CD14-positive monocyte (primary cell): ENCODE measurements at regions not wholly inside any gene's neighbourhood (a gene's known extent, or its start where the extent isn't known, plus 50 kb on each side); places are given as distances from the start of the nearest gene placed in this dataset.
"Not testable (repeated sequence)": the region's sequence is repeated elsewhere in the genome, so short reads cannot be mapped to it uniquely, and the experiment has no call there.

ENCODE experiments used
- DNase-seq, 3 donors: peaks; one replicate each; pipeline ENCODE4 v3.0.0-alpha.2; 2011 to 2022
- H2AFZ ChIP-seq: 2 replicates; pipeline ENCODE4 v1.6.0; 2012; ENCODE audit warnings: mild to moderate bottlenecking, low read depth, low read length, inconsistent platforms; ENCODE audit not compliant: insufficient read depth, poor library complexity, severe bottlenecking
- H3K27ac ChIP-seq, 2 donors: 1 replicate in 1 of 2; 2 replicates in 1 of 2; pipeline ENCODE4 v1.5.1; 2012 to 2013; ENCODE audit warnings: low read length in 2 of 2, control low read depth in 1 of 2, inconsistent platforms in 1 of 2, low read depth in 1 of 2, mild to moderate bottlenecking in 1 of 2
- H3K27me3 ChIP-seq, 2 donors: one replicate each; pipeline versions ENCODE4 v1.6.0 to v1.6.1; 2011 to 2013; ENCODE audit warnings: low read length in 2 of 2; ENCODE audit not compliant: control insufficient read depth in 2 of 2, insufficient read depth in 2 of 2
- H3K36me3 ChIP-seq, 2 donors: replicated peaks in 1 of 2; 1 replicate in 1 of 2; 2 replicates in 1 of 2; pipeline versions ENCODE4 v1.5.1 to v1.6.1; 2012 to 2013; ENCODE audit warnings: low read length in 2 of 2, control low read depth in 1 of 2, inconsistent platforms in 1 of 2, mild to moderate bottlenecking in 1 of 2; ENCODE audit not compliant: insufficient read depth in 2 of 2, control insufficient read depth in 1 of 2
- H3K4me1 ChIP-seq, 2 donors: 1 replicate in 1 of 2; 2 replicates in 1 of 2; pipeline versions ENCODE4 v1.5.1 to v1.6.1; 2012 to 2013; ENCODE audit warnings: low read length in 2 of 2, control low read depth in 1 of 2, inconsistent platforms in 1 of 2, mild to moderate bottlenecking in 1 of 2, moderate library complexity in 1 of 2; ENCODE audit not compliant: insufficient read depth in 2 of 2, control insufficient read depth in 1 of 2
- H3K4me2 ChIP-seq: replicated peaks from 2 replicates; pipeline ENCODE3; 2012; ENCODE audit warnings: low read length, moderate library complexity, mild to moderate bottlenecking; ENCODE audit not compliant: poor library complexity, severe bottlenecking; ENCODE audit errors: extremely low read depth
- H3K4me3 ChIP-seq, 3 experiments: fragments of 200-600 bp in 1 of 3; sonication (generic) in 1 of 3; replicated peaks in 1 of 3; 1 replicate in 2 of 3; 2 replicates in 1 of 3; pipeline ENCODE4 v1.5.1; 2011 to 2013; ENCODE audit warnings: low read length in 3 of 3, mild to moderate bottlenecking in 3 of 3, control low read depth in 2 of 3, low read depth in 2 of 3, inconsistent platforms in 1 of 3, moderate library complexity in 1 of 3
- H3K79me2 ChIP-seq: 2 replicates; pipeline ENCODE4 v1.6.0; 2012; ENCODE audit warnings: mild to moderate bottlenecking, control low read depth, inconsistent platforms, low read length, moderate library complexity; ENCODE audit not compliant: insufficient read depth
- H3K9ac ChIP-seq: 2 replicates; pipeline ENCODE4 v1.6.0; 2017; ENCODE audit warnings: low read length, mild to moderate bottlenecking; ENCODE audit not compliant: insufficient read depth, poor library complexity, severe bottlenecking
- H3K9me3 ChIP-seq, 2 donors: replicated peaks in 1 of 2; 1 replicate in 1 of 2; 2 replicates in 1 of 2; pipeline versions ENCODE4 v1.5.1 to v1.6.1; 2012 to 2013; ENCODE audit warnings: low read length in 2 of 2, control low read depth in 1 of 2; ENCODE audit not compliant: control insufficient read depth in 1 of 2, insufficient read depth in 1 of 2
- H4K20me1 ChIP-seq: 2 replicates; pipeline ENCODE4 v1.6.0; 2012; ENCODE audit warnings: mild to moderate bottlenecking, low read length, control low read depth, moderate library complexity; ENCODE audit not compliant: insufficient read depth
- H3K27ac Mint-ChIP-seq, 7 donors: one replicate each; pipeline ENCODE4 v1.8.0; 2020; ENCODE audit warnings: mild to moderate bottlenecking in 7 of 7, mixed read lengths in 7 of 7, moderate library complexity in 6 of 7, inconsistent platforms in 2 of 7
- H3K27me3 Mint-ChIP-seq, 3 donors: one replicate each; pipeline ENCODE4 v1.8.0; 2021 to 2022; ENCODE audit warnings: low read depth in 3 of 3, mild to moderate bottlenecking in 3 of 3, mixed read lengths in 3 of 3, moderate library complexity in 3 of 3, inconsistent platforms in 1 of 3
- H3K36me3 Mint-ChIP-seq, 2 donors: one replicate each; pipeline ENCODE4 v1.8.0; 2020; ENCODE audit warnings: mixed read lengths in 2 of 2, inconsistent platforms in 1 of 2, mild to moderate bottlenecking in 1 of 2
- H3K4me1 Mint-ChIP-seq: one replicate; pipeline ENCODE4 v1.8.0; 2020; ENCODE audit warnings: mild to moderate bottlenecking, mixed read lengths
- H3K4me3 Mint-ChIP-seq, 2 donors: one replicate each; pipeline ENCODE4 v1.8.0; 2020; ENCODE audit warnings: mild to moderate bottlenecking in 2 of 2, mixed read lengths in 2 of 2, moderate library complexity in 1 of 2
- H3K9me3 Mint-ChIP-seq, 7 donors: one replicate each; pipeline ENCODE4 v1.8.0; 2020 to 2022; ENCODE audit warnings: mixed read lengths in 7 of 7, mild to moderate bottlenecking in 6 of 7, moderate library complexity in 6 of 7, inconsistent platforms in 2 of 7
- CTCF ChIP-seq: fragments of 200-600 bp; IDR thresholded peaks from one replicate; pipeline ENCODE4 v1.8.0; 2022; ENCODE audit warnings: antibody characterized with exemption, mild to moderate bottlenecking
- WGBS: methylation state at CpG from one replicate; pipeline ENCODE4 v1.1.5; 2013; ENCODE audit warnings: missing lambda C conversion rate; ENCODE audit not compliant: insufficient coverage; 5-methylcytosine and 5-hydroxymethylcytosine counted together
- intact Hi-C, 2 donors: fragments of 100-400 bp; cut with micrococcal nuclease; formaldehyde crosslinking; loops; one replicate each; pipeline versions ENCODE4 v1.15.0 to v1.15.1; 2023

- no peaks in the 10 kb centered on the region for H3K36me3 Mint-ChIP-seq
- no peaks in the 10 kb centered on the region for H3K27me3 Mint-ChIP-seq
- no CpG with 5 or more reads among the region's 4 CpGs for WGBS
- no peak for DNase-seq
- H3K27ac ChIP-seq, result no peak overlapping the region
- no peaks in the 10 kb centered on the region for H3K79me2 ChIP-seq
- no peaks in the 10 kb centered on the region for H3K4me1 ChIP-seq
- no peaks in the 10 kb centered on the region for H4K20me1 ChIP-seq
- H3K27me3 ChIP-seq, result no peaks in the 10 kb centered on the region
- no peak overlapping the region for H3K9ac ChIP-seq
- peaks cover 4 to 17% (median 10%) of the 10 kb centered on the region in 7 donors for H3K9me3 Mint-ChIP-seq
- H3K9me3 ChIP-seq, result peaks cover 0 to 23% of the 10 kb centered on the region in 2 donors
- H3K4me3 Mint-ChIP-seq, result no peak overlapping the region
- no peak for TF ChIP-seq CTCF
- H3K27ac Mint-ChIP-seq, result no peak overlapping the region
- intact Hi-C loops, result no loop called here
- no peaks in the 10 kb centered on the region for H3K4me1 Mint-ChIP-seq
- H3K4me3 ChIP-seq, result no peak overlapping the region
- no peaks in the 10 kb centered on the region for H3K36me3 ChIP-seq
- no peak overlapping the region for H3K4me2 ChIP-seq
- H2AFZ ChIP-seq, result no peak overlapping the region
Observed at GRCh38 chr4:188383180-188383579, 243.9 kb downstream of the TRIML1 start.

DNA sequence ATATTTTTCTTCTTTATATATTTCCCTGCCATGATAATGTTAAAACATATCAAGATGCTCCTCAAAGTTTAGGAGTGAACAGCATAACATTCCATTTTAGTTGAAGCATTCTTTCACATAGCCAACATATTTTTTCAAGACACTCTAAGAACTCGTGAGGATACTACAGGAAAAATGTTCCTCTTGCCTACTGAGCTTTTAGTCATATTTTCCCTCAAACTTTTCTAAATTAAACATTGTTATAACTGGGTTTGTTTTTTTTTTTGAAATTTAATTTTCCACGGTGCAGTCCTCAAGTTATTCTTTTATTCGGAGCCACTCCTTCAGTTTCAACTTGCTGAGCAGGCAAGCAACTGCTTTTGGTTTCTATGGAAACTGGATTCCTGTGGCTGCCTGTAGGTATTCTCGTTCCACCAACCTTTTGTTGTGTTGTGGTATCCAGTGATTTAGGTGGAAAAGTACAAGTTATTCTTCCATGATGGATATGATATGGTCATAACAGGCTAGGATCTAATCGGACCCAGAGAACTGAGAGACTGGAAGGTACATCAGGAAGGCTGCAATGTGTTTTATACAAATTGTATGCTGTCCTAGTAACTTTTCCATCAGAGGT lies 248.0 kb downstream of the TRIML1 start:
- no peak for DNase-seq
- H4K20me1 ChIP-seq, result no peaks in the 10 kb centered on the region
- no peaks in the 10 kb centered on the region for H3K4me1 ChIP-seq
- no peak overlapping the region for H3K27ac ChIP-seq
- Mint-ChIP-seq H3K4me3 (no peak overlapping the region), H3K27me3 (no peaks in the 10 kb centered on the region), H3K4me1 (no peaks in the 10 kb centered on the region), H3K36me3 (no peaks in the 10 kb centered on the region), H3K9me3 (peaks cover 7 to 22% (median 12%) of the 10 kb centered on the region in 7 donors), H3K27ac (no peak overlapping the region)
- H3K9me3 ChIP-seq, result peaks cover 18 to 20% of the 10 kb centered on the region in 2 donors
- WGBS, result 33% methylated on average over 1 of the region's 5 CpGs
- TF ChIP-seq CTCF, result no peak
- no peak overlapping the region for H3K9ac ChIP-seq
- no peaks in the 10 kb centered on the region for H3K79me2 ChIP-seq
- H3K36me3 ChIP-seq, result no peaks in the 10 kb centered on the region
- no peaks in the 10 kb centered on the region for H3K27me3 ChIP-seq
- intact Hi-C loops, result no loop called here
- H3K4me2 ChIP-seq, result no peak overlapping the region
- H3K4me3 ChIP-seq, result no peak overlapping the region
- no peak overlapping the region for H2AFZ ChIP-seq

- H3K9me3 ChIP-seq, result peaks cover 18 to 38% of the 10 kb centered on the region in 2 donors
- H3K27ac Mint-ChIP-seq, H4K20me1 ChIP-seq, DNase-seq, H3K27ac ChIP-seq, H3K27me3 ChIP-seq, H3K27me3 Mint-ChIP-seq, H3K4me1 Mint-ChIP-seq, H3K36me3 ChIP-seq, H2AFZ ChIP-seq, H3K4me3 Mint-ChIP-seq, H3K79me2 ChIP-seq, H3K4me2 ChIP-seq, H3K36me3 Mint-ChIP-seq, H3K4me1 ChIP-seq, H3K4me3 ChIP-seq, intact Hi-C loops, H3K9ac ChIP-seq: not testable (repeated sequence)
- peaks cover 8 to 33% (median 14%) of the 10 kb centered on the region in 7 donors for H3K9me3 Mint-ChIP-seq
- no CpG with 5 or more reads among the region's 8 CpGs for WGBS
Observed at GRCh38 chr4:188391349-188391748, 252.1 kb downstream of the TRIML1 start.
